ENCODE measurements at regions not wholly inside any gene's neighbourhood (a gene's known extent, or its start where the extent isn't known, plus 50 kb on each side); places are given as distances from the start of the nearest gene placed in this dataset.

DNA sequence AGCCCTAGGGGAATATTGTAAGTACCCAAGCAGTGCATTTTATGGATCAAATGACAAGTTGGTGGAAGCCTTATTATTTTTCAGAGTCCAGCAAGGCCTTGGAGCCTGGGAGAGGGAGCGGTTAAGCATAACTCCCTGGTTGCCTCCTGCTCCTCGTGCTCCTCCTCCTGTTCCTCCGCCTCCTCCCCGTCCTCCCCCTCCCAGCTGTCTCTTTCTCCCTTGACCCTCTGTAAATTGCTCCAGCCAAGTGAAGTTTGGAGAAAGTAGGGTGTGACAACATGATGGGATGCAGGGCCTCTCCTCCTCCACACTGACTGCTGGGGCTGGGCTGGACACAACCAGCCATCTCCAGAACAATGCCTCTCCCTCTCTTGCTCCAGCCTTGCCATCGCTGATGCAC, 586.9 kb downstream of the CCDC171 start:
- no peaks in the 10 kb centered on the region for H3K9me3 ChIP-seq
- no peaks in the 10 kb centered on the region for H3K27me3 ChIP-seq
- no peak overlapping the region for H3K4me3 ChIP-seq
- TF ChIP-seq POLR2AphosphoS5 (IDR thresholded peaks at IDR 0.05; ENCODE audit: insufficient read depth in 1 of 2, low read depth in 1 of 2) (no peak), POLR2A (IDR thresholded peaks at IDR 0.05) (no peak)
- TF ChIP-seq, protein P1, sequence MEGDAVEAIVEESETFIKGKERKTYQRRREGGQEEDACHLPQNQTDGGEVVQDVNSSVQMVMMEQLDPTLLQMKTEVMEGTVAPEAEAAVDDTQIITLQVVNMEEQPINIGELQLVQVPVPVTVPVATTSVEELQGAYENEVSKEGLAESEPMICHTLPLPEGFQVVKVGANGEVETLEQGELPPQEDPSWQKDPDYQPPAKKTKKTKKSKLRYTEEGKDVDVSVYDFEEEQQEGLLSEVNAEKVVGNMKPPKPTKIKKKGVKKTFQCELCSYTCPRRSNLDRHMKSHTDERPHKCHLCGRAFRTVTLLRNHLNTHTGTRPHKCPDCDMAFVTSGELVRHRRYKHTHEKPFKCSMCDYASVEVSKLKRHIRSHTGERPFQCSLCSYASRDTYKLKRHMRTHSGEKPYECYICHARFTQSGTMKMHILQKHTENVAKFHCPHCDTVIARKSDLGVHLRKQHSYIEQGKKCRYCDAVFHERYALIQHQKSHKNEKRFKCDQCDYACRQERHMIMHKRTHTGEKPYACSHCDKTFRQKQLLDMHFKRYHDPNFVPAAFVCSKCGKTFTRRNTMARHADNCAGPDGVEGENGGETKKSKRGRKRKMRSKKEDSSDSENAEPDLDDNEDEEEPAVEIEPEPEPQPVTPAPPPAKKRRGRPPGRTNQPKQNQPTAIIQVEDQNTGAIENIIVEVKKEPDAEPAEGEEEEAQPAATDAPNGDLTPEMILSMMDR (IDR thresholded peaks at IDR 0.05), result no peak
- H3K27ac ChIP-seq, result peak overlapping the region; percentile 69
- intact Hi-C loops (cut with DNase I), result loop anchor here (1.0 to 10.0 kb wide), 2 partner anchors 10 to 265 kb away; no protein-coding TSS in a partner anchor
- peak in 1 of 2 donors; percentile 95 for DNase-seq (ENCODE audit: extremely low spot score in 2 of 2)
- H3K36me3 ChIP-seq, result no peaks in the 10 kb centered on the region
- H3K4me1 ChIP-seq, result peaks cover 24% of the 10 kb centered on the region

DNA sequence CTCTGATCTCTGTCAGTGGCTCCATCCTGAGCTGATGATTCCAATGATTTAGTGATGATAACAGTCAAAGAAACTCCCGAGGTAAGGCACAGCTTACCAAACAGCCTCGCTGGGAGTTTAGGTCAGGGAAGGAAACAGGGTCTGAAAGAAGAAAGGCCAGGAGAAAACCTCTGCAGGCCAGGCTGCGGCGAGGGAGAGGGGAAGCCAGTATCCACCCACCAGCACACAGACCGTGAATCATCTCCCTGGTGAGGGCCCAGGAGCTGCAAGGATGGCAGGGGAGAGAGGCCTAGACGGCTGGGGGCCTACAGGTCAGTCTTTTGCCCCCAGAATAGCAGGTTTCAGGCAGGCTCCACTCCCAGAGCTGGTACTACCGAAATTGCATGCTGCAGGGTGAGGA, 590.5 kb downstream of the CCDC171 start:
- intact Hi-C loops (cut with DNase I), result no loop called here

DNA sequence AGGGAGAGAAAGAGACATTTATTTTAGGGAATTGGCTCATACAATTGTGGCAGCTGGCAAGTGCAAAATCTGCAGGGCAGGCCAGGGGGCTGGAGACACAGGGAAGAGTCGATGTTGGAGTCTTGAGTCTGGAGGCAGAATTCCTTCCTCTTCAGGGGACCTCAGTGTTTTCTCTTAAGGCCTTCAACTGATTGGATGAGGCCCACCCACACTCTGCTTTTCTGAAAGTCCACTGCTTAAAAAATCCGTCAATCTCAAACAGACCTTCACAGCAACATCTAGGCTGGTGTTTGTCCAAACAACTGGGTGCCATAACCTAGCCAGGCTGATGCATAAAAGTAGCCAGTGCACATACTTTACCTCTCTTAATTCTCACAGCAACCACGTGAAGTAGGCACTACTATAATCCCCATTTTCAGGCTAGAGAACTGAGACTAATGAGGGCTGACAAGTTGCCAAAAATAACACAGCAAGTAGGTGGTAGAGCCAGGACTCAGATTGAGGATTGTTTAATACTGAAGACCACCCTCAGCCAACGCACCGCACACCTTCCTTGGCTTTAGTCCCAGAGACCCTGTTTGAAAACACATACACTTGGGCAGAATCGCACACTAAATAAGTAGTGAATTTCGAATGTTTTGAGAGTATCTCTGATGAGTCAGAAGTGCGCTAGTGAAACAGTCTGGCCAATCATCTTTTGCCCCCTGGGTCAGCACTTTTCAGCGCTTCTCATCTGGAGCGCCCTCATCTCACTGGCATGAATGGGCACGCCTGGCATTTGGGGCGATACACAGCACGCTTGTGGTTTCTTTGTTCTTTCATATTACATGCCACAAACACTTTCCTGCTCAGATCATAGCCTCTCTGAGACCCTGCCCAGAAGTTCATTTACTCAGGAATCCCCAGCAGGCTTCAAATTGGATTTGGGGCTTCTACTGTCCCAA, 591.4 kb downstream of the CCDC171 start:
- no peaks in the 10 kb centered on the region for H3K9me3 ChIP-seq
- intact Hi-C loops (cut with DNase I), result no loop called here
- peaks cover 16% of the 10 kb centered on the region for H3K4me1 ChIP-seq
- TF ChIP-seq POLR2AphosphoS5 (IDR thresholded peaks at IDR 0.05; ENCODE audit: insufficient read depth in 1 of 2, low read depth in 1 of 2), result no peak
- no peak for TF ChIP-seq POLR2A (IDR thresholded peaks at IDR 0.05)
- TF ChIP-seq, protein P1 (IDR thresholded peaks at IDR 0.05), result no peak
- H3K27ac ChIP-seq, result no peak overlapping the region
- no peak overlapping the region for H3K4me3 ChIP-seq
- no peak for DNase-seq (ENCODE audit: extremely low spot score in 2 of 2)
- no peaks in the 10 kb centered on the region for H3K36me3 ChIP-seq
- H3K27me3 ChIP-seq, result no peaks in the 10 kb centered on the region

More for the DNA sequence above, 590.5 kb downstream of the CCDC171 start:
- H3K36me3 ChIP-seq, result no peaks in the 10 kb centered on the region
- H3K4me1 ChIP-seq, result peaks cover 23% of the 10 kb centered on the region
- DNase-seq (ENCODE audit: extremely low spot score in 2 of 2), result no peak
- TF ChIP-seq POLR2A (IDR thresholded peaks at IDR 0.05), result no peak
- no peak for TF ChIP-seq POLR2AphosphoS5 (IDR thresholded peaks at IDR 0.05; ENCODE audit: insufficient read depth in 1 of 2, low read depth in 1 of 2)
- TF ChIP-seq, protein P1 (IDR thresholded peaks at IDR 0.05), result no peak
- no peaks in the 10 kb centered on the region for H3K9me3 ChIP-seq
- H3K4me3 ChIP-seq, result no peak overlapping the region
- H3K27me3 ChIP-seq, result no peaks in the 10 kb centered on the region
- no peak overlapping the region for H3K27ac ChIP-seq

DNA sequence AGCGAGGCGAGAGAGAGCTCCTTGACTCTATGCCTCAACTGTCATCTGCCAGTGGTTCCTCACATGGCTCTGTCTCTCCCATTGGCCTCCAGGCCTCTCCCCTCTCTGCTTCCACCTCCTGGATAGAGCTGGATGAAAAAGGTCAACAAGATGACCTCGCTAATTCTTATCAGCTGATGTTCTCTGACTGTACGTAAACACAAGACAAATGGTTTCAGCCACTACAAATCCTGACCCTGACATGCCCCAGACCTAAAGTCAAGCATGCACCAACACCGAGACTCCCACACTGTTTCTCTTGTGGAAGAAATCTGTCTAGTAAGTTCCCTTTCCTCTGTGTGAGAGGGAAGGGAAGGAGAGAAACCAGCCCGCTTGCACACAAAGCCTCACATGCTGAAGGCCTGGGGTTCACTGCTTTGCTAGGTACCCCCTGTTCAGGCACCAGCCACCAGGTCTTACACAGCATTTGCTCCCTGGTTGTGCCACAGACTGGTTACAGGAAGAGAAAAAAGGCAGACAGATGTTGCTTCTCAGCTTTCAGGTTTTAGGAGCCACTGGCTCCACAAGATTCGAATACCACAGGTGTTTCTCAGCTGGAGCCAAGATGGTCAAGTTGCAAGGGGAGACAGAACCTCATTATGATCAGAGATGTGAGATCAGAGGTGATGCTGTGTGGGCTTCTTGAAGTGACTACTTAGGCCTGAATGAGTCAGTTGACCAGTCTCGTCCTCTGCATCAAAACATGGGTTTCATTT, 592.5 kb downstream of the CCDC171 start:
- H3K9me3 ChIP-seq, result no peaks in the 10 kb centered on the region
- H3K4me1 ChIP-seq, result peaks cover 11% of the 10 kb centered on the region
- H3K27me3 ChIP-seq, result no peaks in the 10 kb centered on the region
- no peak for TF ChIP-seq POLR2AphosphoS5 (IDR thresholded peaks at IDR 0.05; ENCODE audit: insufficient read depth in 1 of 2, low read depth in 1 of 2)
- TF ChIP-seq POLR2A (IDR thresholded peaks at IDR 0.05), result no peak
- TF ChIP-seq, protein P1 (IDR thresholded peaks at IDR 0.05), result no peak
- no peaks in the 10 kb centered on the region for H3K36me3 ChIP-seq
- H3K27ac ChIP-seq, result no peak overlapping the region
- H3K4me3 ChIP-seq, result no peak overlapping the region
- DNase-seq (ENCODE audit: extremely low spot score in 2 of 2), result no peak
- intact Hi-C loops (cut with DNase I), result no loop called here
